HEK293T (cell line): ENCODE measurements at regions not wholly inside any gene's neighbourhood (a gene's known extent, or its start where the extent isn't known, plus 50 kb on each side); places are given as distances from the start of the nearest gene placed in this dataset.

Experiments
- BHLHE40 ChIP-seq: fragments of 450-650 bp; IDR thresholded peaks from 2 replicates; pipeline ENCODE4 v1.6.1; 2016; ENCODE audit warnings: mild to moderate bottlenecking, moderate library complexity, borderline replicate concordance
- HDGF ChIP-seq: fragments of 450-650 bp; IDR thresholded peaks from 2 replicates; pipeline ENCODE4 v1.6.1; 2017; ENCODE audit warnings: antibody characterized with exemption, borderline replicate concordance
- SP1 ChIP-seq: fragments of 450-650 bp; IDR thresholded peaks from 2 replicates; pipeline ENCODE4 v1.6.1; 2017
- TARDBP ChIP-seq: fragments of 450-650 bp; IDR thresholded peaks from 2 replicates; pipeline ENCODE4 v1.6.1; 2016

DNA sequence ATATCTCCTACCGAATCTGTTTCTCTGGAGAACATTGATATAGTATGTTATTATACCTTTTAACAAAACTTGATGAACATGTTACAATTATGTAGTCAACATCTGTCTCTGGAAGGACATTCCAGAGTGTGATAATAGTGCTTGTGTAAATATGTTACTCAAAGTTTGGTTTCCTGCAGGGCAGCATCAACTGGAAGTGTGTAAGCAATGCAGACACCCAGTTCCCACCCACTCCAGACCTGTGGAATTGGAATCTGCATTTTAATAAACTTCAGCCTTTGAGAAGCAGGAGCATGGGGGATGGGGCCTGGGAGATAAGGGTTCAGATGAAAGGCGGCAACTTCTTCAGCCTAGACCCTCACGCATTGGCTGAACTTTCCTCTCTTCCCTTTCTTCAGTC is 398.9 kb downstream of the RND3 start:
- TF ChIP-seq BHLHE40 (no peak), HDGF (no peak), SP1 (no peak), TARDBP (no peak)
